HEK293T (cell line): ENCODE measurements at regions not wholly inside any gene's neighbourhood (a gene's known extent, or its start where the extent isn't known, plus 50 kb on each side); places are given as distances from the start of the nearest gene placed in this dataset.
A peak's percentile ranks its signal among the peaks of the same experiment; 100 is the strongest.

Experiments
- CTCF ChIA-PET: fragments of 350-600 bp; formaldehyde crosslinking; extraction: SDS; loops from one replicate; lab custom pipeline; 2021; ENCODE audit warnings: antibody characterized with exemption, inconsistent platforms; lab: Yijun Ruan, JAX
- POLR2A ChIA-PET: fragments of 350-600 bp; formaldehyde crosslinking; extraction: SDS; loops from one replicate; lab custom pipeline; 2020; ENCODE audit warnings: antibody characterized with exemption, inconsistent platforms; lab: Yijun Ruan, JAX
- DNase-seq: peaks from one replicate; pipeline ENCODE4 v3.0.0; 2012; ENCODE audit warnings: mixed read lengths; ENCODE audit errors: extremely low spot score
- ARNT ChIP-seq: fragments of 450-650 bp; IDR thresholded peaks from 2 replicates; pipeline ENCODE4 v1.6.1; 2017; ENCODE audit warnings: mild to moderate bottlenecking
- BHLHE40 ChIP-seq: fragments of 450-650 bp; IDR thresholded peaks from 2 replicates; pipeline ENCODE4 v1.6.1; 2016; ENCODE audit warnings: mild to moderate bottlenecking, moderate library complexity, borderline replicate concordance
- CTBP1 ChIP-seq: fragments of 450-650 bp; IDR thresholded peaks from 2 replicates; pipeline ENCODE4 v1.6.1; 2016; ENCODE audit warnings: borderline replicate concordance
- ELF4 ChIP-seq: fragments of 450-650 bp; IDR thresholded peaks from 2 replicates; pipeline ENCODE4 v1.6.1; 2017; ENCODE audit warnings: antibody characterized with exemption
- FOXA1 ChIP-seq: fragments of 450-650 bp; IDR thresholded peaks from 2 replicates; pipeline ENCODE4 v1.6.1; 2016; ENCODE audit warnings: mild to moderate bottlenecking
- FOXK2 ChIP-seq: fragments of 450-650 bp; IDR thresholded peaks from 2 replicates; pipeline ENCODE4 v1.6.1; 2016; ENCODE audit warnings: mild to moderate bottlenecking
- FOXM1 ChIP-seq: fragments of 450-650 bp; IDR thresholded peaks from 2 replicates; pipeline ENCODE4 v1.6.1; 2017; ENCODE audit warnings: mild to moderate bottlenecking, borderline replicate concordance
- HDGF ChIP-seq: fragments of 450-650 bp; IDR thresholded peaks from 2 replicates; pipeline ENCODE4 v1.6.1; 2017; ENCODE audit warnings: antibody characterized with exemption, borderline replicate concordance
- L3MBTL2 ChIP-seq: fragments of 450-650 bp; conservative IDR thresholded peaks from 2 replicates; pipeline ENCODE4 v1.6.1; 2016; ENCODE audit warnings: mild to moderate bottlenecking
- LEF1 ChIP-seq: fragments of 450-650 bp; IDR thresholded peaks from 2 replicates; pipeline ENCODE4 v1.6.1; 2017; ENCODE audit warnings: mild to moderate bottlenecking, borderline replicate concordance
- NFRKB ChIP-seq: fragments of 450-650 bp; IDR thresholded peaks from 2 replicates; pipeline ENCODE4 v1.6.1; 2016; ENCODE audit warnings: mild to moderate bottlenecking, moderate library complexity
- SP1 ChIP-seq: fragments of 450-650 bp; IDR thresholded peaks from 2 replicates; pipeline ENCODE4 v1.6.1; 2017
- SUZ12 ChIP-seq: fragments of 450-650 bp; IDR thresholded peaks from 2 replicates; pipeline ENCODE4 v1.6.1; 2016; ENCODE audit warnings: mild to moderate bottlenecking
- TARDBP ChIP-seq: fragments of 450-650 bp; IDR thresholded peaks from 2 replicates; pipeline ENCODE4 v1.6.1; 2016
- ZNF384 ChIP-seq: fragments of 450-650 bp; IDR thresholded peaks from 2 replicates; pipeline ENCODE4 v1.6.1; 2016
- TF ChIP-seq, protein P1 (sequence below): fragments of 450-650 bp; IDR thresholded peaks from 2 replicates; pipeline ENCODE4 v1.6.1; 2016

DNA sequence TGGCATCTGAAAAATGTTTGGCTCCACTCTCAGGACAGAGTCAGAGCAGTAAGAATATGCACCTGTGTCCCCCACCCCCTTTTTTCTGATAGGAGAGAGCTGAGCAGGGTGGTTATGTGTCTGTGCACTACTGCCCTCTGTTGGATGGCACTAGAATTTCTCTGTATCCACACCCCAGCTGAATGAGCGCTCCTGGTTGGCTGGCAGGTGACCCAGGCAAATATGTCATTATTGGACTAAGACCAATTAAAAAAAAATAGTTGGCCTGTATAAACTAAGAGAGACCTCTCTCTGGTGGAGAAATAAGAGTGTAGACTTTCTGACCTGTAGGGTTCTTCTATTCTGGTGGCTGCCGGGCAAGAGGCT, 107.0 kb downstream of the PTCSC3 start:
- CTCF ChIA-PET, result interaction anchor here (0.8 to 2.8 kb wide), 23 partner anchors 9 to 873 kb away, joined by 3 to 22 read pairs (median 5); partner anchors contain the start of gene NKX2-8
- POLR2A ChIA-PET, result no interaction called here
- TF ChIP-seq FOXA1 (no peak), SP1 (no peak), FOXM1 (no peak), FOXK2 (no peak), ARNT (no peak), ELF4 (no peak), L3MBTL2 (no peak)
- peak; percentile 73 for DNase-seq

DNA sequence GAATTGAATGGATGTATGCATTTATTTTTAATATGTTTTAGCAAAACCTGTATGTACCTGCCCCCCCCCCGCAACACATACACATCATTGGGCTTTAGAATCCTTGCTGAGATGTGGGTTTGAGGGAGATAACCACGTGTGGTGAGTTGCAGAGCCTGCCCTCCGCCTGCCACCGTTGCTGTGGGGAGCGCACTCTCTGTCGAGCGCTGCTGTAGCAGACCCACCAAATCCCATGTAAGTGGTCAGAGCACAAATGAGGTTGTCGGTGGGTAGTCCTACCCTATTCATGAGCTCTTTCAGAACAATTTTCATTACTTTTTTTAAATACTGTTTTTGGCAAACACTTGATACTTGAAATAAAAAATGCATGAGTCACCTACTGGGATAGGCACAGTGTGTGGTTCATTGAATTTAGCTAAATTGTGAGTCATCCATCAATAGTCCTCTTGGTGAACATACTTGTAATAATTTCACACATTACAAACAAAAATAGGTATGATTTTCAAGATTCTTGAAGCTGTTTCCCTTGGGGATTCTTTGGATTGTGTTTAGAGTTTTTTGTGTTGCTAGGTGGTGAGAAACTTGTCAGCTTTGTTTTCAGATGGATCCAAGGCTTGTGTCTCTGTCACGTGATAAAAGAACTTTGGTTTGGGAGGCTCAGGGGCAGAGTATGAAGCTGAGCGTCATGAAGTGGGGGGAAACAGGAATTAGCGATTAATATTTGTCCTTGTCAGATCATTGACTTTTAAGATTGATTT, 107.6 kb downstream of the PTCSC3 start:
- ChIA-PET CTCF (interaction anchor here (0.8 to 2.8 kb wide), 16 partner anchors 8 to 536 kb away, joined by 3 to 22 read pairs (median 5); partner anchors contain the start of gene NKX2-8), POLR2A (no interaction called here)
- DNase-seq, result no peak
- TF ChIP-seq ELF4 (no peak), FOXM1 (no peak), SP1 (no peak), NFRKB (no peak), FOXA1 (no peak), ARNT (no peak), HDGF (no peak), FOXK2 (no peak), ZNF384 (no peak), LEF1 (no peak), L3MBTL2 (no peak), SUZ12 (no peak), BHLHE40 (no peak)
- TF ChIP-seq, protein P1, sequence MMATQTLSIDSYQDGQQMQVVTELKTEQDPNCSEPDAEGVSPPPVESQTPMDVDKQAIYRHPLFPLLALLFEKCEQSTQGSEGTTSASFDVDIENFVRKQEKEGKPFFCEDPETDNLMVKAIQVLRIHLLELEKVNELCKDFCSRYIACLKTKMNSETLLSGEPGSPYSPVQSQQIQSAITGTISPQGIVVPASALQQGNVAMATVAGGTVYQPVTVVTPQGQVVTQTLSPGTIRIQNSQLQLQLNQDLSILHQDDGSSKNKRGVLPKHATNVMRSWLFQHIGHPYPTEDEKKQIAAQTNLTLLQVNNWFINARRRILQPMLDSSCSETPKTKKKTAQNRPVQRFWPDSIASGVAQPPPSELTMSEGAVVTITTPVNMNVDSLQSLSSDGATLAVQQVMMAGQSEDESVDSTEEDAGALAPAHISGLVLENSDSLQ, result no peak

DNA sequence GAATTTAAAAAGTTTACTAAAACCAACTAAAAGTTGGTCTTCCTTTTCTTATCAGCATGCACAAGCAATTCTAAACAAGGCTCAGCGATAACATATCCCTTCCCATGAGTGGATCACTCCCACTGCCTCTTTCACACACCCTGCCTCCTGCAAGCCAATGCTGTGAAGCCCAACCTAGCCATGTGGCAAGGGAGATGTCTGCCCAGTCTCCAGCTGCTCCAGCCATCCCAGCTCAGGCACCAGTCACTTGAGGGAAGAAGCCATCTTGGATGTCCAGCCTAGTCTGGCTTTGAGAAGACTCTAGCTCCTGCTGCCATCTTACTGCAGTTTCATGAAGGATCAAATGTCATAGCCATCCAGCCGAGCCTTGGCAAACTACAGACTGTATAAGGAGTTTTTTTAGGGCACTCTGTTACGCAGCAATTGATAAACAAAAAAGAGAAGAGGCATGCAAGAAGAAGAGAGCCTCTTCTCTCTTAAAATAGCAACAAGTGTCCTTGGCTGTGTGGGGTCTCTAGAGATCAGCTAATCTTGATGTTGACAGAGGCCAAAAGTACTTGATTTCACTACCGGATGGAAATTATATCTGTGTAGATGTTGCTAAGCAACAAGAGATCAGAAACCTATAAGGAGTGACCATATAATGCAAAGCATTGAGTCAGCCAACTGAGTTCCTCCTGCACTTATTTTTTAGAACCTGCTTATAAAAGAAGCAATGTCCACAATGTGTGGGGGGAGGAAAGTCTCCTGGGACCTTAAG, 108.9 kb downstream of the PTCSC3 start:
- no peak for DNase-seq
- CTCF ChIA-PET, result no interaction called here
- POLR2A ChIA-PET, result no interaction called here
- no peak for TF ChIP-seq CTBP1
- TF ChIP-seq SP1, result no peak
- no peak for TF ChIP-seq FOXM1

DNA sequence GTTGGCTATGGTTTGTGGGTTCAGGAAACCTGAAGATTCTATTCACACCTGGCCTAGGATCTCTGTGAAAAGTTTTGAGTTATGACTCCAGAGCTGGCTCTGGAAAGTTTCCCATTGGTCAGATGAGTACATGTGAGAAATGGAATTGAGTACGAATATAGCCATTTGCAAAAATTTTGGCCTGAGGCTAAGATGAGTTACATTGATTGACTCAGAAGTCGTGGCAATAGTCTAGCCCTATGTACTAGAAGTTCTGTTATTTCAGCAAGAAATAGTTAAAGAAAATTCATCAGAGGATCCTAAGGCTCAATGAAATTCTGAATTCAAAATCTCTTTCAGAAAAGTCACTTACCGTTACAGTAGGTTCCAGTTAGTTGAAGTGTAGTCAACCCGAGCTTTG, 109.9 kb downstream of the PTCSC3 start:
- POLR2A ChIA-PET, result no interaction called here
- no peak for DNase-seq
- CTCF ChIA-PET, result no interaction called here
- TF ChIP-seq TARDBP, result no peak
- TF ChIP-seq, protein P1, result no peak
- no peak for TF ChIP-seq LEF1
- TF ChIP-seq ARNT, result no peak
- no peak for TF ChIP-seq SUZ12
- TF ChIP-seq NFRKB, result no peak
- TF ChIP-seq HDGF, result no peak
- no peak for TF ChIP-seq FOXM1
- TF ChIP-seq SP1, result no peak
- no peak for TF ChIP-seq ZNF384
- no peak for TF ChIP-seq BHLHE40
- TF ChIP-seq CTBP1, result no peak
- TF ChIP-seq FOXA1, result no peak

DNA sequence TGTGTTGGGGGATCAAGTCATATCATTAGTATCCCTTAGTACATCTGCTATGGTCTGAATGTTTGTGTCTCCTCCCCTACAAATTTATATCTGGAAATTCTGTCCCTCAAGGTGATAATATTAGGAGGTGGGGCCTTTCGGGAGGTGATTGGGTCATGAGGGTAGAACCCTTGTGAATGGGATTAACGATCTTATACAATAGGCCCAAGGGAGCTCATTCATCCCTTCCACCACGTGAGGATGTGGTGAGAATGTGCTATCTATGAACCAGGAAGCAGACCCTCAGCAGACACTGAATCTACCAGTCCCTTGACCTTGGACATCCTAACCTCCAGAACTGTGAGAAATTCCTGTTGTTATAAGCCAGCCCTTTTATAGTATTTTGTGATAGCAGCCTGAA, 110.7 kb downstream of the PTCSC3 start:
- POLR2A ChIA-PET, result no interaction called here
- no peak for DNase-seq

More for the DNA sequence above, 110.7 kb downstream of the PTCSC3 start:
- TF ChIP-seq FOXM1 (no peak), TARDBP (no peak), ELF4 (no peak), FOXA1 (no peak), NFRKB (no peak), BHLHE40 (no peak), ARNT (no peak), L3MBTL2 (no peak), CTBP1 (no peak), HDGF (no peak), SUZ12 (no peak), SP1 (no peak), FOXK2 (no peak)
- TF ChIP-seq, protein P1, result no peak
- CTCF ChIA-PET, result no interaction called here
